ENCODE measurements at regions not wholly inside any gene's neighbourhood (a gene's known extent, or its start where the extent isn't known, plus 50 kb on each side); places are given as distances from the start of the nearest gene placed in this dataset.

DNA sequence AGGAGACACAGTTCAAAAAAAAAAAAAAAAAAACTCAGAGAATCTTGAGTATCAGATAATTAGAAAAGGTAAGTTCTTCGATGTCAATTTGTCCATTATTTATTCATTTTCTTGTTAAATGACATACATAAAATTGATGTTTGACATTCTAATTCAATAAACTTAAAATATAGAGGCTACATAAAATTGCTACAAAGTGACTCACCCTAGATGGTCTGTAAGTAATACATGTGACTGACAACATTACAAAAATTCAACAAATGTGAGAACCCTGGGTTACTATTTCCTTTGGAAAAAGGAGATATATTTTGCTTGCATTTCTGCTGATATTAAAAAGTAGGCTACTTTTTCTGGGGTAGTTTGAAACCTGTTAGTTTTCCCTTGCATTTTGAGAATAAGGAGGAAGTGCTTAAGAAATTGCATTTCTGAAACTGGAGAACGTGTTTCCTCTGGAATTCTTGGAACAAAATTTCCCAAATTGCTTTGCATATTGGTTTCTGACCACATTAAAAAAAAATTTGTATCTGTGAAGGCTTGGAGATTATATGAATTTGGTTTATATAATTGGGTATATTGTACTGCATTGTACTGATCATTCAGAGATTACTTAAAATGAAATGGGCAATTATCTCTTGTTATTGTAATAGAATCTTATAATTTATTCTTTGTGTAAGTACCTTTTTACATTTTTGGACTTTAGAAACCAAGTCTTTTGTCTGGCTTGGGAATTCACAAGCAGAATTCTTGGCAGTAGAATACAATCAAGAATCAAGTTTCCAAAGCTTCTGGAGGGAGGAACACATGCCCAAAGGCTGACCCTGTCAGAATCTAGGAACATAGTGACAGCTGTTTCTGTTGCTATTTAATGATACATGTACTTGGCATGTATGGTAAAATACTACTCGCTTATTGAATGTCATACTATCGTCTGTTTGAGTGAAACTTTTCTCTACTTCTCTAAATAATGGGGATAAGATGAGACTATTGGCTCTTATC lies 106.1 kb downstream of the DSEL start:
- TF ChIP-seq, protein P1, sequence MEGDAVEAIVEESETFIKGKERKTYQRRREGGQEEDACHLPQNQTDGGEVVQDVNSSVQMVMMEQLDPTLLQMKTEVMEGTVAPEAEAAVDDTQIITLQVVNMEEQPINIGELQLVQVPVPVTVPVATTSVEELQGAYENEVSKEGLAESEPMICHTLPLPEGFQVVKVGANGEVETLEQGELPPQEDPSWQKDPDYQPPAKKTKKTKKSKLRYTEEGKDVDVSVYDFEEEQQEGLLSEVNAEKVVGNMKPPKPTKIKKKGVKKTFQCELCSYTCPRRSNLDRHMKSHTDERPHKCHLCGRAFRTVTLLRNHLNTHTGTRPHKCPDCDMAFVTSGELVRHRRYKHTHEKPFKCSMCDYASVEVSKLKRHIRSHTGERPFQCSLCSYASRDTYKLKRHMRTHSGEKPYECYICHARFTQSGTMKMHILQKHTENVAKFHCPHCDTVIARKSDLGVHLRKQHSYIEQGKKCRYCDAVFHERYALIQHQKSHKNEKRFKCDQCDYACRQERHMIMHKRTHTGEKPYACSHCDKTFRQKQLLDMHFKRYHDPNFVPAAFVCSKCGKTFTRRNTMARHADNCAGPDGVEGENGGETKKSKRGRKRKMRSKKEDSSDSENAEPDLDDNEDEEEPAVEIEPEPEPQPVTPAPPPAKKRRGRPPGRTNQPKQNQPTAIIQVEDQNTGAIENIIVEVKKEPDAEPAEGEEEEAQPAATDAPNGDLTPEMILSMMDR (IDR thresholded peaks at IDR 0.05; ENCODE audit: insufficient read depth, low read length, poor library complexity, severe bottlenecking) = no peak
- TF ChIP-seq EZH2phosphoT487 (conservative IDR thresholded peaks at IDR 0.05; ENCODE audit: low read length) = no peak

Measured in SU-DHL-6 (cell line).